ENCODE measurements at regions not wholly inside any gene's neighbourhood (a gene's known extent, or its start where the extent isn't known, plus 50 kb on each side); places are given as distances from the start of the nearest gene placed in this dataset.

GRCh38 chr6:168129292-168130167, 50.5 kb upstream of the FRMD1 start:
- WGBS, 2 donors = 87 to 89% methylated on average over 34 to 37 of the region's 40 CpGs
- Histone ChIP-seq H3K4me3 (no peak overlapping the region), H3K9me3 (no peaks in the 10 kb centered on the region), H3K4me1 (peaks cover 0 to 19% (median 0%) of the 10 kb centered on the region in 4 donors), H3K27ac (no peak overlapping the region), H3K27me3 (no peaks in the 10 kb centered on the region), H3K36me3 (no peaks in the 10 kb centered on the region)
- TF ChIP-seq, protein P1, sequence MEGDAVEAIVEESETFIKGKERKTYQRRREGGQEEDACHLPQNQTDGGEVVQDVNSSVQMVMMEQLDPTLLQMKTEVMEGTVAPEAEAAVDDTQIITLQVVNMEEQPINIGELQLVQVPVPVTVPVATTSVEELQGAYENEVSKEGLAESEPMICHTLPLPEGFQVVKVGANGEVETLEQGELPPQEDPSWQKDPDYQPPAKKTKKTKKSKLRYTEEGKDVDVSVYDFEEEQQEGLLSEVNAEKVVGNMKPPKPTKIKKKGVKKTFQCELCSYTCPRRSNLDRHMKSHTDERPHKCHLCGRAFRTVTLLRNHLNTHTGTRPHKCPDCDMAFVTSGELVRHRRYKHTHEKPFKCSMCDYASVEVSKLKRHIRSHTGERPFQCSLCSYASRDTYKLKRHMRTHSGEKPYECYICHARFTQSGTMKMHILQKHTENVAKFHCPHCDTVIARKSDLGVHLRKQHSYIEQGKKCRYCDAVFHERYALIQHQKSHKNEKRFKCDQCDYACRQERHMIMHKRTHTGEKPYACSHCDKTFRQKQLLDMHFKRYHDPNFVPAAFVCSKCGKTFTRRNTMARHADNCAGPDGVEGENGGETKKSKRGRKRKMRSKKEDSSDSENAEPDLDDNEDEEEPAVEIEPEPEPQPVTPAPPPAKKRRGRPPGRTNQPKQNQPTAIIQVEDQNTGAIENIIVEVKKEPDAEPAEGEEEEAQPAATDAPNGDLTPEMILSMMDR (IDR thresholded peaks at IDR 0.05) = no peak
- no peak for TF ChIP-seq POLR2A (IDR thresholded peaks at IDR 0.05)
- TF ChIP-seq EP300 (IDR thresholded peaks at IDR 0.05) = no peak
- no peak for DNase-seq (ENCODE audit: low spot score in 2 of 2)

DNA sequence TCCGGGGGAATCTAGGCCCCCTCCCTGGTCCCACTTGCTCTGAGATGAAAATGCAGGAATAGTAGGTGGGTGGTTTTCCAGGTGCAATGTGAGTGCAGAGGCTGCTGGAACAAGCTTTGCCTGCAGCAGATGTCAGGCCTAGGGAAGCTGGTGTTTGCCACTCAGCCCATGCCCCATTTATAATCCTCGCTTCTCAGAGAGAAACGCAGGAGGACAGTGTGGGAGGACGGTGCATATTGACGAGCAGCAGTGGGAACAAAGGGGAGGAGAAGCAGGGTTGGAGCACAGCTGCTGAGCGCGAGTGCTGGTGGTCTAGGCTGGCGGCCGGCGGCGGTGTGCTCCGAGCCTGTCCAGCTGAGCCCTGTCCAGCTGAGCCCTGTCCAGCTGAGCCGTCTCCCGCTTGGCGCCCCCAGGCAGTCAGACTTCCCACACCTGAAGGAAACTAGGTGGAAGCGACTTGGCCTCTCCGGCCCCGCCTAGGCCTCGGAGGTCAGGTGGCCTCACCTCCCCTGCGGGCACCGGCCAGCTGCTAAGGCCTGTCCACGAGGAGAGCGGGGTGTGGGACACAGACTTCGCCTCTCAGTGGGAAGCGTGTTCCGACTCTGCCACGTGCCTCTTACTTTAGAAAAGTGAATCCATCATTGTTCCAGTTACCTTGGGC, 49.7 kb upstream of the FRMD1 start:
- DNase-seq (ENCODE audit: low spot score in 2 of 2) = no peak
- Histone ChIP-seq H3K4me1 (peaks cover 0 to 18% (median 0%) of the 10 kb centered on the region in 4 donors), H3K27ac (no peak overlapping the region), H3K27me3 (no peaks in the 10 kb centered on the region), H3K9me3 (no peaks in the 10 kb centered on the region), H3K36me3 (no peaks in the 10 kb centered on the region), H3K4me3 (no peak overlapping the region)
- WGBS, 2 donors = 95 to 96% methylated on average over 25 to 26 of the region's 27 CpGs
- TF ChIP-seq, protein P1 (IDR thresholded peaks at IDR 0.05) = no peak
- TF ChIP-seq POLR2A (IDR thresholded peaks at IDR 0.05) = no peak
- no peak for TF ChIP-seq EP300 (IDR thresholded peaks at IDR 0.05)
